NCI-H128 (cell line): ENCODE measurements at regions not wholly inside any gene's neighbourhood (a gene's known extent, or its start where the extent isn't known, plus 50 kb on each side); places are given as distances from the start of the nearest gene placed in this dataset.
"Not testable (repeated sequence)": the region's sequence is repeated elsewhere in the genome, so short reads cannot be mapped to it uniquely, and the experiment has no call there.

ENCODE experiments used
- DNase-seq: peaks from one replicate; lab custom pipeline; 2025; ENCODE audit not compliant: unreplicated experiment; lab: John Stamatoyannopoulos, UW

DNA sequence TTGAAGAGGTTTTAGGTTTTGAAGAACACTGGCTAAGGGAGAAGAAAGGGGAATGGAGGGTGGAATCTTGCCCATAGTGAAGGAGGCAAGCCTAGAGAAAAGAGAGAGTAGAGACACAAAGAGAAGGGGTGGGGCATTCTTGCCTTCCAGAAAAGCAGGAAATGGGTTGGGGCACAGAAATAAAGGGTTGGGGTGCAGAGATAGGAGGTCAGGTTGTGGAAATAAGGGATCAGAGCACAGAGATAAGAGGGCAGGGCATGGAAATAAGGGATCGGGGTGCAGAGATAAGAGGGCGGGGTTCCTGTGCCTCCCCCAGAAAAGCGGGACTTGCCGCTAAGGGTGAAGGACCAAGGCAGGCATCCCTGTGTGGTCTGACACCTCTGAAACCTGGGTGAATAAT is 69.9 kb downstream of the ALG1L2 start:
- not testable (repeated sequence) for DNase-seq

DNA sequence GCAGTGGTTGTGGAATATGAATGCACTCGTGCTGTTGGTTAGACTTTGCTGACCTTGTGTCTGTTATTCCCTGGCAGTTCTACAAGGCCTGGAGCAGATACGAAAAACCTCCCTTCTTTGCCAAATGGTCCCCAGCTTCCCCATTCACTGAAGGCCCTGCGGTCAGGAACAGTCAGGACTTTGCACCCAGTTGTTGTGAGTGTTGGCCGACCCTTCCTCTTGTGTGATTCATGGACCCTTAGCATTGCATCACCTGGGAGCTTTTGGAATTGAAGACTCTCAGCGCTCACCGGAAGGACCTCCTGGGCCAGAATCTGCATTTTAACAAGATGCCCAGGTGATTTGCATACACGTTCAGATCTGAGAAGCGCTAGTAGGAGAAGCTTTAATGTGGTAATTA is 71.6 kb downstream of the ALG1L2 start:
- DNase-seq = not testable (repeated sequence)

DNA sequence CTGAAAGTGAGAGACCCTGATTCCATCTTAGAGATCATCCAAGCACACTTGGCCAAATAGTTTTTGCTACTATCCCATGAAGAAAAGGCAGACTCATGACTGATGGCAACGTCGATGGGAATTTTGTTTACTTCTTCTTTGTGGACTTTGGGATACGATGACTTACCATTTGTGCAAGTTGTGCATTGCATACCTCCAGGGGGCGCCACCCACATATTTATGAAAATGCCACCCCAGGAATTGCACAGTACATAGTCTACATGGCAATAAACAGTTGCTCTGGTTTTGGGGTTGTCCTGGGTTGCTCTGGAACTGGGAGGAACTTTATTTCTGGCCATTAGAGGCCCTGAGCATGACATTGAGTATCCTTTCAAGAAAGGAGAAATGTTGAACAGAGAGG is 73.8 kb downstream of the ALG1L2 start:
- DNase-seq = not testable (repeated sequence)

DNA sequence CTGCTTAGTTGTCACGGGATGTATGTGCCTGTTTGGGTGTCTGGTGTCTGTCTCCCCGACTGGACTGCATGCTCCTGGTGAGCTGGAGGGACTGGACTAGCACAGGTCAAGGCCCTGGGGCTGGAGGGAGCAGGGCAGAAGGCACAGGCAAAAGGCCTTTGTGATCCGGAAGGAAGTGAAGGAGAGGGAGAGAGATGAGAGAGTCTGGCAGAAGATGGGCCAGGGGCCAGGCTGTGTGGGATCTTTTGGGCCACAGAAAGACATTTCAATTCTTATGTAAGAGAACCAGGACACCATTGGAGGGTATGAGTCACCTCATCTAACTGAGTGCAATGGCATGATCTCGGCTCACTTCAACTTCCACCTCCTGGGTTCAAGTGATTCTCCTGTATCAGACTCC is 85.2 kb downstream of the ALG1L2 start:
- not testable (repeated sequence) for DNase-seq

DNA sequence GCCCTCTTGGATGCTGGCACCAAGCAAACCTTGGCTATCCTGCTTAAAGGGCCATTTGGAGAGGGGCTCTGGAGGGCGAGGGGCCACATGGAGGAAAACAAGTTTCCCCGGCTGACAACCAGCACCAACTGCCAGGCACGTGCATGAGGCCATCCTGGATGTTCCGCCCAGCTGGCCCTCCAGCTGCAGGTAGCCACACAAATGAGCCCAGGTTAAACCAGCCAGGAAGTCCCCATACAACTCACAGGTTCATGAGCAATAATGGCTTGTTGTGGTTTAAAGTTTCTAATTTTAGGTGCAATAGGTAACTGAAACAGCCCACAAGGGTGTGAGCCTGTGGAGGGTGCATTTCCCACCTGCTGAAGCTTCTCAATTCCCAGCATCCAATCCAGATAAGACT is 93.6 kb downstream of the ALG1L2 start:
- not testable (repeated sequence) for DNase-seq

DNA sequence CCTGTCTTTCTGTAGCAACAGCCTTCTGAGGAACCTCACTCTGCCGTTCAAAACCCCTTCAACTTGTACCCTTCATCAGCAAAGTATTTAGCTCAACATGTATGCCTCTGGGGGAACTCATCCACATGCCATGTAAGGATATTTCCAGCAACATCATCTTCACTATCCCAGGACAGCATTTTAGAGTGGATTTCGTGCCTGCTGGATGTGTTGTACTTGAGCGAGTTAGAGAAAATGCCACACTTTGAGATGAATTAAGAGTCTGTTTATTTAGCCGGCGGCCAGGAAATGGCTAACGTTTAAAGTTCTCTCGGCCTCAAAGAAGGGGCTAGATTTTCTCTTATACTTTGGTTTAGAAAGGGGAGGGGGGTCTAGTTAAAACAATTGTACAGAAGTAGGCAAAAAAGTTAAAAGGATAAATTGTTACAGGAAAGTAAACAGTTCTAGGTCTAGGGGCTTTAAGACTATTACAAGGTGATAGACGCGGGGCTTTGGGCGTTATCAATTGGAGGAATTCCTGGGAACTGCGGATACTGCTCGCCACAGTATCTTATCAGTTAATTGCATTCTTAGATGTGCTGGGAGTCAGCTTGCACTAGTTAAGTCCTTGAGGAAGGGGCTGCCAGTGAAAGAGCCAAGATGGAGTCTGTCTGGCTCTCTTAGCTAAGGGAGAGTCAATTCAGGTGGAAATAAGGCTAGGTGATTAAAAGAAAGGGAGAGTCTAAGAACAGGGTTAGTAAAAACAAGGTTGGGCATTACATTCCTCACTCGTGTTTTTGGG is 95.0 kb downstream of the ALG1L2 start:
- DNase-seq = not testable (repeated sequence)

DNA sequence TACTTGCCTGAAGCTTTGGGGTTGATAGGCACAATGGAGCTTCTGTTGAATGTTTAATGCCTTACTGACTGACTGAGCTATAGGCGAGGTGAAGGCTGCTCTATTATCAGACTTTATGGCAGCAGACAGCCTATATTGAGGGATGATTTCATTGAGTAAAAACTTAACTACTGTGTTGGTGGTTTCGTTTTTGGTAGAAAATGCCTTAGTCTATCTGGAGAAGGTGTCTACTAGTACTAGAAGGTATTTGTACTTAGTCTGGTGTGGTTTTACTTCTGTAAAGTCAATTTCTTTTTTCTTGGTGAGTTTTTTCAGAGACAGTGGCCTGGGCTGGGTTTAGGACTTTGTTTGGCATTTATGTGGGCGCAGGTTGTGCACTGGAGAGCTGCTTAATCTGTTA is 97.2 kb downstream of the ALG1L2 start:
- DNase-seq = not testable (repeated sequence)

DNA sequence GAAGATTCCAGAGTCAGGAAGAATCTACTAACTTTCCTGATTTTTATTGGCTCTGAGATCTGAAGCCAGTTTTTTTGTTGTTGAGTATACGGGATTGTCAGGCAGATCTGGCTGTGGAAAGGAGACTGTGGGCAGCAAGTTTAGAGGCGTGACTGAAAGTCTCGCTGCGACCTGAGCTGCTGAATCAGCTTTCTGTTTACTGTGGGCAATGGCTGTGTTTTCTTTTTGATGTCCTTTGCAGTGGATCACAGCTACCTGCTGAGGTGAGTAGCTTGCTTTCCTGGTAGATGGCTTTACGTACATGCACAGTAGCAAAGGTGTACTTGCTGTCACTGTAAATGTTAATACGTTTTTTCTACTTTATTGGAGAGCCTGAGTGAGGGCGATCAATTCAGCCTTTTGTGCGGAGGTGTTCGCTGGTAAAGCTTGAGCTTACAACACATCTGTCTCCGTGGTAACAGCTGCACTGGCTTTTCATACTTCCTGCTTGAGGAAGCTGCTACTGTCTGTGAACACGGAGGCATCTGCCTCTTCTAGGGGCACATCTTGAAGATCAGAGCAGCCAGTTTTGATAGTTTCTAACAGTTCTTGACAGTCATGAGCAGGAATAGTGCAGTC is 97.8 kb downstream of the ALG1L2 start:
- DNase-seq = not testable (repeated sequence)

DNA sequence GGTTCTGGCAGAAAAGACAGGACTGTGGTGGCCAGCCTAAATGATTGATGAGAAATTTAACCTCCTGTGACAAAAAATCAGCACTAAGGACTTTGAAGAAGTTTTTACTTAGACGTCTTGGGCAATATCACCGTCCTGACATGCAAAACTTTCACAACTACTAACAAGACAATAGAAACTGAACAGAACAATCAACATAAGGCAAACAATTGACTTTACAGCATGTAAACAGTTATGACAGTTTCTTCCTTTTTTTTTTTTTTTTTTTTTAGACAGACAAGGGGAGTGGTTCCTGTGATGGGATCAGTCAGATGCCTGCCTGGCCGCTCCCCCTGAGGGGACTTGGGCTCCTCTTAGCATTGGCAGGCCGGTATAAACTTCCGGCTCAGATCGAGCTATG is 100.8 kb downstream of the ALG1L2 start:
- not testable (repeated sequence) for DNase-seq

DNA sequence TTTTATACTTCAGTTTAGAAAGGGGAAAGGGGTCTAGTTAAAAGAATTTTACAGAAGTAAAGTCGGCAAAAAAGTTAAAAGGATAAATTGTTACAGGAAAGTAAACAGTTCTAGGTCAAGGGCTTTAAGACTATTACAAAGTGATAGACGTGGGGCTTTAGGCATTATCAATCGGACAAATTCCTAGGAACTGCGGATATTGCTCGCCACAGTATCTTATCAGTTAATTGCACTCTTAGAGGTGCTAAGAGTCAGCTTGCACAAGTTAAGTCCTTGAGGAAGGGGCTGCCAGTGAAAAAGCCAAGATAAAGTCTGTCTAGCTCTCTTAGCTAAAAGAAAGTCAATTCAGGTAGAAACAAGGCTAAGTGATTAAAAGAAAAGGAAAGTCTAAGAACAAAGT is 102.1 kb downstream of the ALG1L2 start:
- DNase-seq = not testable (repeated sequence)

DNA sequence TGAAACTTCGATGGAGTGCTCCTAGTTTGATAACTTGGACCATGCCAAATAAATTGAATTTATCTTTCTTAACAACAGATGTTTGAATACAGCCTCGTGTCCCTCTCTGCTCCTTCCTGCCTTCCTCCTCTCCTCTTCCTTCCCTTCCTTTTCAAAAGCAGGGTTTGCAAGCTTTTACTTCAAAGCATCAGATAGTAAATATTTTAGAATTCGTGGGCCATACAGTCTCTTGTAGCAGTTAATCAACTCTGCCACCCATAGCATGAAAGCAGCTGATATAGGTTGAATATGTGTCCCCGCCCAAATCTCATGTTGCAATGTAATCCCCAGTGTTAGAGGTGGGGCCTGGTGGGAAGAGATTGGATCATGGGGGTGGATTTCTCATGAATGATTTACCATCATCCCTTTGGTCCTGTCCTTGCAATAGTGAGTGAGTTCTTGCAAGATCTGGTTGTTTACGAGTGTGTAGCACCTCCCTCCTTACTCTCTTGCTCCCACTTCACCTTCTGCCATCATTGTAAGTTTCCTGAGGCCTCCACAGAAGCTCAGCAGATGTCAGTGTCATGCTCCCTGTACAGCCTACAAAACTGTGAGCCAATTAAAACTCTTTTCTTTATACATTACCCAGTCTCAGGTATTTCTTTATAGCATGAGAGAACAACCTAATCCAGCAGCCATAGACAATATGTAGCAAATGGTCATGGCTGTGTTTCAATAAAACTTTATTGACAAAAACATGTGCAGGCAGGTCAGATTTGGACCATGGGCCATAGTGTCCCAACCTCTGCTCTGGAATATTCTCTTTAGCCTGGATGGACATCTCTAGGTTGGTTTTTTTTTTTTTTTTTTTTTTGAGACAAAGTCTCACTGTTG is 102.8 kb downstream of the ALG1L2 start:
- not testable (repeated sequence) for DNase-seq

DNA sequence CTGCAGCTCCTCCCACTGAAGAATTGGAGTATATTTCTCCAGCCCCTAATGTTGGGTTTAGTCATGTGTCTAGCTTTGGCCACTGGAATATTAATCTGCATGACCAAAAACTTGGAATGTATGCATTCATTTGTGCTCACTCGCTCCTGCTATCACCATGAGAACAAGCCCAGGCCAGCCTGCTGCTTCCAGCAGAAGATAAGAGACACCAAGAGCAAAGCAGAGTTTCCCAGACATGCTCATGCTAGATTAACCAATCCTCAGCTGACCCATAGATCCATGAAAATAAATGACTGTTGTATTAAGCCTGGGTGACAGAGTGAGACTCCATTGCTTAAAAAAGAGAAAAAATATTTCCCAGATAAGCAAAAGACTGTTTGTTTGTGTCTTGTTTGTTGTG is 119.6 kb downstream of the ALG1L2 start:
- not testable (repeated sequence) for DNase-seq

DNA sequence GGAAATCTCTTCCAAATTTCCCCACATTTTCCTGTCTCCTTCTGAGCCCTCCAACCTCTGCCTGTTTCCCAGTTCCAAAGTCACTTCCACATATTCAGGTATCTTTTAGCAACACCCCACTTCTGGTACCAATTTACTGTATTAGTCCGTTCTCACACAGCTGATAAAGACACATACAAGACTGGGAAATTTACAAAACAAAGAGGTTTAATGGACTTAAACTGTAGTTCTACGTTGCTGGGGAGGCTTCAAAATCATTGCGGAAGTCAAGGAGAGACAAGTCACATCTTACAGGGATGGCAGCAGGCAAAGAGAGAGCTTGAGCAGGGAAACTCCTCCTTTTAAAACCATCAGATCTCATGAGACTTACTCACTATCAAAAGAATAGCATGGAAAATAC is 122.0 kb downstream of the ALG1L2 start:
- not testable (repeated sequence) for DNase-seq

DNA sequence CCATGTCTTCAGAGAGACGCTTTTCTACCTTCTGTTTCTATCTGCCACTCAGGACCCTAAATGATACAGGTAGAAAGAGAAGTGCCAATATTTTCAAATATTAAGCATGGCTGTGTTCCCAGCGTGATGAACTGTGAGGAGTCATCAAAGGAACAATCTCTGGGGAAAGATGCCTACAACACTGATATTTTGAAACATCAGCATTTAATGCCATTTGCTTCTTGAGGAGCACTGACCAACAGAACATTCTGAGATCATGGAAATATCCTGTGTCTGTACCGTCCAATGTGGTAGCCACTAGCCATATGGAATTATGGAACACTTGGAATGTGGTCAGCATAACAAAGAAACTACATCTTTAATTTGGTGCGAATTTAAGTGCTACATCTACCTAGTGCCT is 117.9 kb upstream of the COL6A5 start:
- DNase-seq = no peak

DNA sequence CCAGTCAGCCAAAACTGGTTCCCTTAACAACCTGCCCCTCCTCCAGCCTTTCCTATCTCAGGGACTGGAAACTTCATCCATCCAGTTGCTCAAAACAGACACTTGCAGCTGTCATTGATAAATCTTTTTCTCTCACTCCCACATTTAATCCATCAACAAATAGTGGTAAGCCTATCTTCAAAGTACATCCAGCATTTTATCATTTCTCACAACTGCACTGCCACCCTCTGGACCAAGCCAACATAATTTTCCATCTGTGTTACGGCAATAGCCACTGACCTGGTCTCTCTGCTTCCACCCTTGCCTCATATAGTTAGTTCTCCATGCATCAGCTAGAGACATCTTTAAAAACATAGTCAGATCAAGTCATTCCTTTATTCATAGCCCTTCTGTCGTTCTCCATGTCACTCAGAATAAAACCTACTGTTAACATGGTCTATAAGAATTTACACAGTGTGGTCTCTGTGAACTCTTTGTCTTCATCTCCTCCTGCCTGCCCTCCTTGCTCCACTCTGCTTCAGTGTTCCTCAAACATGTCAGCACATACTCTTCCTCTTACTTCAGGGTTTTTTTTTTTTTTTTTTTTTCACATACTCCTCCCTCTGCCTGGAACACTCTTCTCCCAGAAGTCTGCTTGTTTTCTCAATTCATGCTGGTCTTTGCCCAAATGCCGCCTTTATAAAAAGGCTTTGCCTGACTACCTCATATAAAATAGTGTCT is 102.5 kb upstream of the COL6A5 start:
- no peak for DNase-seq

DNA sequence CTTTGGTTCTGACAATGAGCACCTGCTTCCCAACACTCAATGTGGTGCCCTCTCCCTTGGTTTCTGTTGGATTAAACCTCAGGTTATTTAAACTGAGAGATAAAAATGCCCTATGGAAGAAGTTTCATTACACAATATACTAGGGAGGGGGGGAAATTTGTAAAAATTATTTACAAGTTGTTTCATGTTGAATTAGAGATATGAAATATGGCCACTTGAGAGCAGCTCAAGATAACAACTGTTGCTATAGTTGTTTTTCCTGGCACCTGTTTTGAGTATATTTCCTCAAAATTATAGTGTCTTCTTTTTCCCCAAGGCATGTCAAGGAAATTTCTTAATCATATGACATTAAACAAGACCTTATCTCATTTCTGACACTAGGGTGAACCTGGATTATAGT is 101.7 kb upstream of the COL6A5 start:
- no peak for DNase-seq

DNA sequence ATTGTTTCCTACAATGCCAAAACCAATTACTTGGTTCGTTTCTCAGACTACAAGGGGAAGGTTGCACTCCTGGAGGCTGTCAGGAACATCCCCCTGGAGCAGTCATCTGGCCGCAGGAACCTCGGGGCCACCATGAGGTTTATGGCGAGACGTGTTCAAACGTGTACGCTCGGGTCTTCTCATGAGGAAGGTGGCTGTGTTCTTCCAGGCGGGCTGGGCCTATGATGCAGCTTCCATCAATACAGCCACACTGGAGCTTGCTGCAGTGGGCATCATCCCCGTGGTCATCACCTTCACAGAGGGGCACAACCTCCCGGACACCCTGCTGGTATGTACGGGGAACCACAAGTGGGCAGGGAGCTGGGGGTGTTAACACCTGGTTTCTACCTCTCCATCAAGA is 94.5 kb upstream of the COL6A5 start:
- no peak for DNase-seq

DNA sequence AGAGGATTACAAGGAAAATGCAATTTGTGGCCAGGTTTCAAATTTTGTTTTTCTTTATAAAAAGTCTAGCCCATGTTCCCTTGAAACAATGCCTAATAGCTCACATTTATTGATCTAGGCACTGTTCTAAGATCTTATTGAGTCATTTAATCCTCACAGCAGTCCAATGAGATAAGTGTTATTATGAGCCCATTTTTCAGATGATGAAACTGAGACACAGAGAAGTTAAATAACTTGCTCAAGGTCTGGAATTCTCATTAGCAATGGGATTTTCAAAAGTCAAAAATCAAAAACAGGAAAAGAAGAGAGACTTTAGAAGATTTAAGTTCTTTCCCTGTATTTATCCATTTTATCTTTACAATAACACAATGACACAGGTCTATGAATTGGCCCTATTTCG is 90.0 kb upstream of the COL6A5 start:
- DNase-seq = no peak

DNA sequence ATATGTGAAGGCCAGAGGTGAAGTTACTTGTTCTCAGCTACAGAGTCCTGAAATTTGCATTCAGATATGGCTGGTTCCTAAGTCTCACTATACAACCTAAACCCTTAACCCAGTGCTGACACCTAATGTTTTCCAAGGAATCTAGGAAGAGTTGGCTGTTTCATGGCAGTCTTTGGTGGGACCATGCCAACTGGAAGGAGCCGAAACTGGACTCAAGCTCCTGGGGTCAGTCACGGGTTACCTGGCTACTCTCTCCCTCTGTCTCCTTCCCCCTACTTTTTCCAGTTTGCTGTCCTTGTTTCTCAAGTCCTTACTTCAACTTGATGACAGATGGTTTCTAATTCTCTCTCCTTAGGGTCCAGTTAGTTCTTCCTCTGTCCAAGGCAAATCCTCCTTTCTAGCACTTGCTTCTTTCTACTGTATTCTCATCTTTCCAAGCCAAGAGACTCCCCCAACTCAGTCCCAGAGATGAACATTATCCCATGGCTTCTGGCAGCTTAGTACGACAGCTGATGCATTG is 88.6 kb upstream of the COL6A5 start:
- no peak for DNase-seq

DNA sequence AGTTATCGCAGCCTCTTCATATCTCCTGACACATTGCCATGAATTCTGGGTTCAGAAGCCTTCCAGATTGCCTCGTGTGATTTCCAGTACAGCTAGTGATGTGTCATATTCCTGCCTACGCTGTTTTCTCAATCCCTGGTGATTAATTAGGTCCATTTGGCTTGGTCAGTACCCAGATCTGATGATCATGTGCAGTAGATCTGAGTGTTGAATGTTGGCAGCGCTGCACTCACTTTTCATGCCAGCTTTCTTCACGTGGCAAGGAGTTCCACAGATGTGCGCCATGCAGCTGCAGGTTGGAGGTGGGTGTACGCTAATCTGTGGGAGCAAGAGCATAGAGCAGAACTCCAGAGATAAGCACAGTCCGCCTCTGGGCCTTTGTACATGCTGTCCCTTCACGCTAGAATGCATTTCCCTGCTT is 86.9 kb upstream of the COL6A5 start:
- no peak for DNase-seq
